ENCODE measurements at regions not wholly inside any gene's neighbourhood (a gene's known extent, or its start where the extent isn't known, plus 50 kb on each side); places are given as distances from the start of the nearest gene placed in this dataset.

DNA sequence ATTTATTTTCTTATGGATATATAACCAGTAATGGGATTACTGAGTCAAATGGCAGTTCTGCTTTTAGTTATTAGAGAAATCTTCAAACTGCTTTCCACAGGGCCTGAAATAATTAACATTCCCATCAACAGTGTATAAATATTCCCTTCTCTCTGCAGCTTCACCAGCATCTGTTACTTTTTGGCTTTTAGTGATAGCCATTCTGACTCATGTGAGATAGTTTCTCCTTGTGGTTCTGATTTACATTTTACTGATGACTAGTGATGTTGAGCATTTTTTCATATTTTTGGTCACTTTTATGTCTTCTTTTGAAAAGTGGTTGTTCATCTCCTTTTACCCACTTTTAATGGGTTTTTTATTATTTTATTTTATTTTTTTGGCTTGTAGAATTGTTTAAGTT lies 1290.3 kb upstream of the CDH9 start:
- no peak for DNase-seq

DNA sequence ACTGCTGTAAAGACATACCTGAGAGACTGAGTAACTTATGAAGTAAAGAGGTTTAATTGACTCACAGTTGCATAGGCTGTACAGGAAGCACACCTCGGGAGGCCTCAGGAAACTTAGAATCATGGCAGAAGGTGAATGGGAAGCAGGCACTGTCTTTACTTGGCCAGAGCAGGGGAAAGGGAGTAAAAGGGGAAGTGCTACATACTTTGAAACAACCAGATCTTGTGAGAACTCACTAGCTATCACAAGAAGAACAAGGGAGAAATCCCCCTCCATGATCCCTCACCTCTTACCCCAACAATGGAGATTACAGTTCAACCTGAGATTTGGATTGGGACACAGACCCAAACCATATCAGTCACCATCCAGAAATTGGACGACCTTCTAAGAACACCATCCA lies 1285.8 kb upstream of the CDH9 start:
- WGBS (ENCODE audit: low lambda C conversion rate), result 2% methylated on average over 2 of the region's 2 CpGs
- Histone ChIP-seq H3K79me2 (ENCODE audit: insufficient read depth) (no peaks in the 10 kb centered on the region), H3K4me1 (ENCODE audit: control insufficient read depth in 1 of 2, insufficient read depth in 2 of 2, low read depth in 1 of 2, low read length in 1 of 2) (no peaks in the 10 kb centered on the region), H4K20me1 (ENCODE audit: insufficient read depth) (no peaks in the 10 kb centered on the region), H3K9ac (no peak overlapping the region), H3K9me2 (peaks cover 3% of the 10 kb centered on the region), H3K36me3 (replicated peaks in 1 of 2; ENCODE audit: control insufficient read depth in 1 of 2, insufficient read depth in 2 of 2, low read length in 1 of 2) (no peaks in the 10 kb centered on the region), H3K27ac (ENCODE audit: low read depth in 2 of 2, low read length in 1 of 2) (no peak overlapping the region), H3K27me3 (ENCODE audit: insufficient read depth) (no peaks in the 10 kb centered on the region), H2AFZ (ENCODE audit: low read depth) (no peak overlapping the region), H3K9me3 (no peaks in the 10 kb centered on the region; the same call in 1 of the 2 replicates), H3K4me2 (no peak overlapping the region), H3F3A (replicated peaks; ENCODE audit: insufficient read depth) (no peaks in the 10 kb centered on the region), H3K4me3 (ENCODE audit: low read depth in 2 of 2, low read length in 1 of 2) (no peak overlapping the region)
- POLR2A ChIA-PET, result no interaction called here
- CTCF ChIA-PET, result no interaction called here
- DNase-seq, result no peak
- TF ChIP-seq, protein P1, sequence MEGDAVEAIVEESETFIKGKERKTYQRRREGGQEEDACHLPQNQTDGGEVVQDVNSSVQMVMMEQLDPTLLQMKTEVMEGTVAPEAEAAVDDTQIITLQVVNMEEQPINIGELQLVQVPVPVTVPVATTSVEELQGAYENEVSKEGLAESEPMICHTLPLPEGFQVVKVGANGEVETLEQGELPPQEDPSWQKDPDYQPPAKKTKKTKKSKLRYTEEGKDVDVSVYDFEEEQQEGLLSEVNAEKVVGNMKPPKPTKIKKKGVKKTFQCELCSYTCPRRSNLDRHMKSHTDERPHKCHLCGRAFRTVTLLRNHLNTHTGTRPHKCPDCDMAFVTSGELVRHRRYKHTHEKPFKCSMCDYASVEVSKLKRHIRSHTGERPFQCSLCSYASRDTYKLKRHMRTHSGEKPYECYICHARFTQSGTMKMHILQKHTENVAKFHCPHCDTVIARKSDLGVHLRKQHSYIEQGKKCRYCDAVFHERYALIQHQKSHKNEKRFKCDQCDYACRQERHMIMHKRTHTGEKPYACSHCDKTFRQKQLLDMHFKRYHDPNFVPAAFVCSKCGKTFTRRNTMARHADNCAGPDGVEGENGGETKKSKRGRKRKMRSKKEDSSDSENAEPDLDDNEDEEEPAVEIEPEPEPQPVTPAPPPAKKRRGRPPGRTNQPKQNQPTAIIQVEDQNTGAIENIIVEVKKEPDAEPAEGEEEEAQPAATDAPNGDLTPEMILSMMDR (IDR thresholded peaks at IDR 0.05), result no peak
- no peak for TF ChIP-seq MXI1 (IDR thresholded peaks at IDR 0.05; ENCODE audit: low read depth, low read length)
- no peak for TF ChIP-seq FOXM1 (IDR thresholded peaks at IDR 0.05; ENCODE audit: low read depth)
- TF ChIP-seq MEF2A (IDR thresholded peaks at IDR 0.05; ENCODE audit: borderline replicate concordance, low read depth), result no peak
- no peak for TF ChIP-seq RAD21 (IDR thresholded peaks at IDR 0.05; ENCODE audit: low read length)
- TF ChIP-seq RFX5 (IDR thresholded peaks at IDR 0.05; ENCODE audit: low read length), result no peak
- TF ChIP-seq, protein P2, sequence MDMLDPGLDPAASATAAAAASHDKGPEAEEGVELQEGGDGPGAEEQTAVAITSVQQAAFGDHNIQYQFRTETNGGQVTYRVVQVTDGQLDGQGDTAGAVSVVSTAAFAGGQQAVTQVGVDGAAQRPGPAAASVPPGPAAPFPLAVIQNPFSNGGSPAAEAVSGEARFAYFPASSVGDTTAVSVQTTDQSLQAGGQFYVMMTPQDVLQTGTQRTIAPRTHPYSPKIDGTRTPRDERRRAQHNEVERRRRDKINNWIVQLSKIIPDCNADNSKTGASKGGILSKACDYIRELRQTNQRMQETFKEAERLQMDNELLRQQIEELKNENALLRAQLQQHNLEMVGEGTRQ (IDR thresholded peaks at IDR 0.05; ENCODE audit: borderline replicate concordance, low read depth, low read length), result no peak
- TF ChIP-seq, protein P3, sequence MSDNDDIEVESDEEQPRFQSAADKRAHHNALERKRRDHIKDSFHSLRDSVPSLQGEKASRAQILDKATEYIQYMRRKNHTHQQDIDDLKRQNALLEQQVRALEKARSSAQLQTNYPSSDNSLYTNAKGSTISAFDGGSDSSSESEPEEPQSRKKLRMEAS (IDR thresholded peaks at IDR 0.05; ENCODE audit: low read depth), result no peak
- TF ChIP-seq RXRA (IDR thresholded peaks at IDR 0.05; ENCODE audit: borderline replicate concordance, low read depth), result no peak
- no peak for TF ChIP-seq TCF12 (IDR thresholded peaks at IDR 0.05)
- no peak for TF ChIP-seq TAF1 (IDR thresholded peaks at IDR 0.05; ENCODE audit: borderline replicate concordance, low read depth, low read length)
- no peak for TF ChIP-seq RCOR1 (IDR thresholded peaks at IDR 0.05; ENCODE audit: low read length)
- TF ChIP-seq FOXJ3 (CRISPR knock-in tag; IDR thresholded peaks at IDR 0.05), result no peak
- no peak for TF ChIP-seq POLR2AphosphoS5 (IDR thresholded peaks at IDR 0.05; ENCODE audit: low read depth, low read length)
- TF ChIP-seq YY1 (IDR thresholded peaks at IDR 0.05; ENCODE audit: low read depth), result no peak
- no peak for TF ChIP-seq SIN3A (IDR thresholded peaks at IDR 0.05; ENCODE audit: borderline replicate concordance, low read depth, low read length)

More for the DNA sequence above, 1290.3 kb upstream of the CDH9 start:
- H3K27me3 ChIP-seq (ENCODE audit: insufficient read depth), result no peaks in the 10 kb centered on the region
- POLR2A ChIA-PET, result no interaction called here
- TF ChIP-seq, protein P4, sequence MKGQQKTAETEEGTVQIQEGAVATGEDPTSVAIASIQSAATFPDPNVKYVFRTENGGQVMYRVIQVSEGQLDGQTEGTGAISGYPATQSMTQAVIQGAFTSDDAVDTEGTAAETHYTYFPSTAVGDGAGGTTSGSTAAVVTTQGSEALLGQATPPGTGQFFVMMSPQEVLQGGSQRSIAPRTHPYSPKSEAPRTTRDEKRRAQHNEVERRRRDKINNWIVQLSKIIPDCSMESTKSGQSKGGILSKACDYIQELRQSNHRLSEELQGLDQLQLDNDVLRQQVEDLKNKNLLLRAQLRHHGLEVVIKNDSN (IDR thresholded peaks at IDR 0.05; ENCODE audit: borderline replicate concordance, low read depth), result no peak
- TF ChIP-seq POLR2AphosphoS5 (IDR thresholded peaks at IDR 0.05; ENCODE audit: low read depth, low read length) (no peak), TCF12 (IDR thresholded peaks at IDR 0.05) (no peak), MXI1 (IDR thresholded peaks at IDR 0.05; ENCODE audit: low read depth, low read length) (no peak), MEF2A (IDR thresholded peaks at IDR 0.05; ENCODE audit: borderline replicate concordance, low read depth) (no peak), CHD2 (IDR thresholded peaks at IDR 0.05; ENCODE audit: low read length, partially characterized antibody) (no peak), TAF1 (IDR thresholded peaks at IDR 0.05; ENCODE audit: borderline replicate concordance, low read depth, low read length) (no peak), EZH2phosphoT487 (IDR thresholded peaks at IDR 0.05; ENCODE audit: borderline replicate concordance, low read depth) (no peak), EP300 (IDR thresholded peaks at IDR 0.05; ENCODE audit: borderline replicate concordance in 1 of 2, low read depth in 1 of 2, low read length in 1 of 2) (no peak), RAD21 (IDR thresholded peaks at IDR 0.05; ENCODE audit: low read length) (no peak), TEAD4 (IDR thresholded peaks at IDR 0.05; ENCODE audit: borderline replicate concordance, insufficient read depth) (no peak)
- TF ChIP-seq, protein P1 (IDR thresholded peaks at IDR 0.05), result no peak
- TF ChIP-seq, protein P3 (IDR thresholded peaks at IDR 0.05; ENCODE audit: low read depth), result no peak
- no peaks in the 10 kb centered on the region for H3F3A ChIP-seq (replicated peaks; ENCODE audit: insufficient read depth)
- H3K27ac ChIP-seq (ENCODE audit: low read depth in 2 of 2, low read length in 1 of 2), result no peak overlapping the region
- H3K4me1 ChIP-seq (ENCODE audit: control insufficient read depth in 1 of 2, insufficient read depth in 2 of 2, low read depth in 1 of 2, low read length in 1 of 2), result no peaks in the 10 kb centered on the region
- no peak overlapping the region for H3K9ac ChIP-seq
- H3K36me3 ChIP-seq (replicated peaks in 1 of 2; ENCODE audit: control insufficient read depth in 1 of 2, insufficient read depth in 2 of 2, low read length in 1 of 2), result no peaks in the 10 kb centered on the region
- no peaks in the 10 kb centered on the region for H3K79me2 ChIP-seq (ENCODE audit: insufficient read depth)
- no peaks in the 10 kb centered on the region for H4K20me1 ChIP-seq (ENCODE audit: insufficient read depth)
- H3K4me3 ChIP-seq (ENCODE audit: low read depth in 2 of 2, low read length in 1 of 2), result no peak overlapping the region
- CTCF ChIA-PET, result no interaction called here
- H2AFZ ChIP-seq (ENCODE audit: low read depth), result no peak overlapping the region
- no peaks in the 10 kb centered on the region for H3K9me3 ChIP-seq
- no peak overlapping the region for H3K4me2 ChIP-seq
- no peaks in the 10 kb centered on the region; the same call in 1 of the 2 replicates for H3K9me2 ChIP-seq

All from SK-N-SH (cell line).